Nephron progenitor cell (in vitro differentiated cells): ENCODE measurements at regions not wholly inside any gene's neighbourhood (a gene's known extent, or its start where the extent isn't known, plus 50 kb on each side); places are given as distances from the start of the nearest gene placed in this dataset.

ENCODE experiments used
- DNase-seq: peaks from one replicate; pipeline ENCODE4 v3.0.0; 2021
- H3K27ac Mint-ChIP-seq: 2 replicates; pipeline ENCODE4 v1.8.0; 2021; ENCODE audit warnings: mild to moderate bottlenecking, moderate library complexity, mixed read lengths
- H3K27me3 Mint-ChIP-seq: 2 replicates; pipeline ENCODE4 v1.8.0; 2021; ENCODE audit warnings: mild to moderate bottlenecking, low read depth, mixed read lengths; ENCODE audit not compliant: poor library complexity
- H3K36me3 Mint-ChIP-seq: 2 replicates; pipeline ENCODE4 v1.8.0; 2021; ENCODE audit warnings: low read depth, mixed read lengths
- H3K4me1 Mint-ChIP-seq: 2 replicates; pipeline ENCODE4 v1.8.0; 2021; ENCODE audit warnings: mixed read lengths
- H3K4me3 Mint-ChIP-seq: 2 replicates; pipeline ENCODE4 v1.8.0; 2021; ENCODE audit warnings: mild to moderate bottlenecking, moderate library complexity, mixed read lengths
- H3K9me3 Mint-ChIP-seq: 2 replicates; pipeline ENCODE4 v1.8.0; 2021; ENCODE audit warnings: mild to moderate bottlenecking, moderate library complexity, mixed read lengths
- CTCF ChIP-seq: fragments of 200-600 bp; sonication (generic); IDR thresholded peaks from 2 replicates; pipeline ENCODE4 v1.5.0; 2021; ENCODE audit warnings: antibody characterized with exemption

DNA sequence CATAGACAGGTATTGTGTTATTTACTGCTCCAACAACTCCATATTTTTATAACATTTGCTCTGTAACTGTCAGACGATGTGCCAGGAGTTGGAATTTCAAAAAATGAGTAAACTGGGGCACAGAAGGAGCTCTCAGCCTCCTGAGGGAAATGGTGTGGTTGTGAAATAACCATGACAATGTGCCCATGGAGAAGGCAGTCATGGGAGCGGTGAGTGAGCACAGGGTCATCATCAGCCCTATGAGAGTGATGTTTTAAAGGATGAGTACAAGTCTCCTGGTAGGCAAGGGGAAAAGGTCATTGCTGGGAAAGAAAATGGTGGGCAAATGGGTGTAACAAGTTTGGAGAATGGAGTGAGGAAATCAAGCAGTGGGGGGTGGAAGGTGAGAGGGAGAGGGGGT lies 115.0 kb upstream of the SEC14L1 start:
- no peak for TF ChIP-seq CTCF
- no peaks in the 10 kb centered on the region for H3K4me1 Mint-ChIP-seq
- H3K36me3 Mint-ChIP-seq = no peaks in the 10 kb centered on the region
- peaks cover 20% of the 10 kb centered on the region for H3K27me3 Mint-ChIP-seq
- no peak for DNase-seq
- no peak overlapping the region for H3K27ac Mint-ChIP-seq
- H3K4me3 Mint-ChIP-seq = no peak overlapping the region
- peaks cover 9% of the 10 kb centered on the region for H3K9me3 Mint-ChIP-seq

DNA sequence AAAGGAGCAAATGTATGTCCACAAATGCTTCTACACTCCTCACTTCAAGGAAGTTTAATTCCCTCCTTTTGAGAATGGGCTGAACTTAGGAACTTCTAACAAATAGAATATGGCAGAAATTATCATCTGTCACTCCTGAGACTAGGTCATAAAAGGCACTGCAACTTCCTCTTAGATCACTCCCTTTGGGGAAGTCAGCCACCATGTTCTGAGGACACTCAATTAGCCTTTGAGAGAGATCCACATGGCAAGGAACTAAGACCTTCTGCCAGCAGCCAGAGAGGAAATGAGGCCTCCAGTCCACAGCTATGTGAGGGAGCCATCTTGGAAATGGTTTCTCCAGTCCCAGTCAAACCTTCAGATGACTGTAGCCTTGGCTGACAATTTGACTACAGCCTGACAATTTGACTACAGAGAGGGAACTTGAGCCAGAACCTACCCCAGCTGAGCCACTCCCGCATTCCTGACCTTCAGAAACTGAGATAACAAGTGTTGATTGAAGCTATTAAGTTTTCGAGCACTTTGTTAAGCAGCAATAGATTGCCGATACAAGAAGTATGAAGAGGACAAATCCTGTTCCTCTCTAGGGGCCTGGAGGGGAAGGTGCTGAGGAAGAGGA lies 113.4 kb upstream of the SEC14L1 start:
- no peaks in the 10 kb centered on the region for H3K4me1 Mint-ChIP-seq
- no peak overlapping the region for H3K27ac Mint-ChIP-seq
- peaks cover 23% of the 10 kb centered on the region for H3K9me3 Mint-ChIP-seq
- peaks cover 4% of the 10 kb centered on the region for H3K36me3 Mint-ChIP-seq
- DNase-seq = no peak
- TF ChIP-seq CTCF = no peak
- no peak overlapping the region for H3K4me3 Mint-ChIP-seq
- peaks cover 16% of the 10 kb centered on the region for H3K27me3 Mint-ChIP-seq

GRCh38 chr17:77028900-77029299 lies 111.9 kb upstream of the SEC14L1 start:
- Mint-ChIP-seq H3K27ac (no peak overlapping the region), H3K4me1 (peaks cover 6% of the 10 kb centered on the region), H3K27me3 (peaks cover 13% of the 10 kb centered on the region), H3K4me3 (no peak overlapping the region), H3K36me3 (peaks cover 4% of the 10 kb centered on the region), H3K9me3 (peaks cover 27% of the 10 kb centered on the region)
- no peak for TF ChIP-seq CTCF
- DNase-seq = no peak

- Mint-ChIP-seq H3K27ac (no peak overlapping the region), H3K27me3 (peaks cover 16% of the 10 kb centered on the region), H3K4me3 (no peak overlapping the region)
These were observed 107.8 kb upstream of the SEC14L1 start for GRCh38 chr17:77032929-77033328.

DNA sequence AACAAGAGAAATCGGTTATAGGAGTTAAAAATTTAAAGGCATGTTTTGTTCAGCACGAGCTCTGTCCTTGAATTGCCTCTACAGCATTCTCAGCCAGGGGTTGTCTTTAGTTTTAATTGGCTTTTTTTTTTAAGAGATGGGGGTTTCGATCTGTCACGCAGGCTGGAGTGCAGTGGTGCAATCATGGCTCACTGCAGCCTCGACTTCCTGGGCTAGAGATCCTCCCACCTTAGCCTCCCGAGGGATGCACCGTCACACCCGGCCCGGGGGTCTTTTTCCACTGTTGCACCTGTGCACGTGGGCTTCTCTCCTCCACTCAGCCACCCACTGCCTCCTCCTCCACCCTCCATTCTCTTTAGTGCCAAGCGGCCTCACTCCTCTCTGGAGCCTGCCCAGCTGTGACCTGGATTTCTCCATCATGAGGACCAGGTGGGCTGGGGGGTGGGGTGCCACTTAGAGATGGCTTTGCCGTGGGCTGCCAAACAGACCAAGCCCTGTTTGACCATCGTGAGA lies 106.8 kb upstream of the SEC14L1 start:
- Mint-ChIP-seq H3K36me3 (peaks cover 4% of the 10 kb centered on the region), H3K4me3 (no peak overlapping the region), H3K27me3 (peaks cover 11% of the 10 kb centered on the region), H3K4me1 (peaks cover 28% of the 10 kb centered on the region), H3K9me3 (peaks cover 20% of the 10 kb centered on the region), H3K27ac (peak overlapping the region; percentile 44)
- DNase-seq = no peak
- no peak for TF ChIP-seq CTCF

More at GRCh38 chr17:77032929-77033328, 107.8 kb upstream of the SEC14L1 start:
- H3K9me3 Mint-ChIP-seq = peaks cover 20% of the 10 kb centered on the region
- peaks cover 27% of the 10 kb centered on the region for H3K4me1 Mint-ChIP-seq
- no peak for DNase-seq
- TF ChIP-seq CTCF = no peak
- H3K36me3 Mint-ChIP-seq = peaks cover 4% of the 10 kb centered on the region
